GF-D8 (cell line): ENCODE measurements at regions not wholly inside any gene's neighbourhood (a gene's known extent, or its start where the extent isn't known, plus 50 kb on each side); places are given as distances from the start of the nearest gene placed in this dataset.

Experiments
- DNase-seq: peaks from one replicate; lab custom pipeline; 2025; lab: John Stamatoyannopoulos, UW

- DNase-seq: no peak
Observed at GRCh38 chr2:104321116-104321795, 532.7 kb upstream of the POU3F3 start.

GRCh38 chr2:104321796-104322349, 532.0 kb upstream of the POU3F3 start:
- no peak for DNase-seq

GRCh38 chr2:104332731-104333130, 521.2 kb upstream of the POU3F3 start:
- DNase-seq: no peak

- DNase-seq: no peak
Observed at GRCh38 chr2:104337869-104338268, 516.0 kb upstream of the POU3F3 start.

GRCh38 chr2:104340162-104340561, 513.8 kb upstream of the POU3F3 start:
- no peak for DNase-seq

- no peak for DNase-seq
Observed at GRCh38 chr2:104340879-104341828, 512.8 kb upstream of the POU3F3 start.

- DNase-seq: no peak
Observed at GRCh38 chr2:104344306-104344705, 509.6 kb upstream of the POU3F3 start.

GRCh38 chr2:104344985-104345384, 508.9 kb upstream of the POU3F3 start:
- DNase-seq: no peak

GRCh38 chr2:104358122-104358521, 495.8 kb upstream of the POU3F3 start:
- no peak for DNase-seq

- no peak for DNase-seq
Observed at GRCh38 chr2:104361414-104361813, 492.5 kb upstream of the POU3F3 start.

- no peak for DNase-seq
Observed at GRCh38 chr2:104368089-104368488, 485.8 kb upstream of the POU3F3 start.

- no peak for DNase-seq
Observed at GRCh38 chr2:104371087-104371781, 482.7 kb upstream of the POU3F3 start.

GRCh38 chr2:104375206-104375605, 478.7 kb upstream of the POU3F3 start:
- no peak for DNase-seq

GRCh38 chr2:104378853-104379374, 475.0 kb upstream of the POU3F3 start:
- peak; percentile 76 for DNase-seq

- DNase-seq: no peak
Observed at GRCh38 chr2:104384961-104385360, 469.0 kb upstream of the POU3F3 start.

- DNase-seq: no peak
Observed at GRCh38 chr2:104385743-104386142, 468.2 kb upstream of the POU3F3 start.

GRCh38 chr2:104388296-104388695, 465.6 kb upstream of the POU3F3 start:
- DNase-seq: no peak

- no peak for DNase-seq
Observed at GRCh38 chr2:104402825-104403224, 451.1 kb upstream of the POU3F3 start.

- no peak for DNase-seq
Observed at GRCh38 chr2:104404526-104404925, 449.4 kb upstream of the POU3F3 start.

- no peak for DNase-seq
Observed at GRCh38 chr2:104405623-104406022, 448.3 kb upstream of the POU3F3 start.

- no peak for DNase-seq
Observed at GRCh38 chr2:104406261-104406726, 447.6 kb upstream of the POU3F3 start.

GRCh38 chr2:104407641-104408040, 446.3 kb upstream of the POU3F3 start:
- DNase-seq: no peak
